ENCODE measurements at regions not wholly inside any gene's neighbourhood (a gene's known extent, or its start where the extent isn't known, plus 50 kb on each side); places are given as distances from the start of the nearest gene placed in this dataset.
"Not testable (repeated sequence)": the region's sequence is repeated elsewhere in the genome, so short reads cannot be mapped to it uniquely, and the experiment has no call there.

- no peak for DNase-seq (ENCODE audit: low read depth, low spot score)
These were observed 485.9 kb upstream of the DPP6 start for GRCh38 chr7:153566324-153566723.

DNA sequence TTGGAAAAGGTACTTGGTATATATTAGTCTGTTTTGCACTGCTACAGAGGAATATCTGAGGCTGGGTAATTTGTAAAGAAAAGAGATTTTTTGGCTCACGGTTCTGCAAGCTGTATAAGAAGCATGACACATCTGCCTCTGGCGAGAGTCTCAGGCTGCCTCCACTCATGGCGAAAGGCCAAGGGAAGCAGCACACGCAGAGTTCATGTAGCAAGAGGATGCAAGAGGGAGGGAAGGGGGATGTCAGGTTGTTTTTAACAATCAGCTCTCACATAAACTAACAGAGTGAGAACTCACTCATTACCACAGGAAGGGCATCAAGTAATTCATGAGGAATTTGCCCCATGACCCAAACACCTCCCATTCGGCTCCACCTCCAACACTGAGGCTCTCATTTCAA is 484.8 kb upstream of the DPP6 start:
- DNase-seq (ENCODE audit: low read depth, low spot score): no peak

More at GRCh38 chr7:153566324-153566723, 485.9 kb upstream of the DPP6 start:
- H3K27ac ChIP-seq: no peak overlapping the region

GRCh38 chr7:153569520-153569919 is 482.7 kb upstream of the DPP6 start:
- not testable (repeated sequence) for DNase-seq (ENCODE audit: low read depth, low spot score); H3K27ac ChIP-seq

More for the DNA sequence above, 484.8 kb upstream of the DPP6 start:
- no peak overlapping the region for H3K27ac ChIP-seq

GRCh38 chr7:153576096-153576495 is 476.1 kb upstream of the DPP6 start:
- DNase-seq (ENCODE audit: low read depth, low spot score): no peak
- no peak overlapping the region for H3K27ac ChIP-seq

- no peak overlapping the region for H3K27ac ChIP-seq
- no peak for DNase-seq (ENCODE audit: low read depth, low spot score)
These were observed 470.8 kb upstream of the DPP6 start for GRCh38 chr7:153581419-153581818.

- H3K27ac ChIP-seq: no peak overlapping the region
- DNase-seq (ENCODE audit: low read depth, low spot score): no peak
These were observed 468.1 kb upstream of the DPP6 start for GRCh38 chr7:153584132-153584531.

DNA sequence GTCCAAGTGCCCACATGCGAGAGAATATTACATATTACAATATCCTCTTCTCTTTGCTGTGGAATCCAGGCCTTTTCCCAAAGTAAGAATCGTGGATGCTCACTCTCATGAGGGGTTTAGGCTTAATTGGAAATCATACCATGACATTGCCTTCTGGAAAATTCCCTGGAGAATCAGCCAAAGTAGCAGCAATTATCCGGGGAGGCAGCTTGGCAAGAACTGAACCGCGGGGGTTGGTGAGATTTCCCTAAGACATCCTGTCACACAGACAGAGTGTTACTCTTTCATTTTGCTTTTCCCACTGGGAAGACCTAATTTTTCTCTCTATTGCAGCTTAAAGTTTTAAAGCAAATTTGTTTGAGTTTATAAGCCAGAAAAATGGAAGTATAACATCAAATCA is 463.6 kb upstream of the DPP6 start:
- no peak for DNase-seq (ENCODE audit: low read depth, low spot score)
- no peak overlapping the region for H3K27ac ChIP-seq

DNA sequence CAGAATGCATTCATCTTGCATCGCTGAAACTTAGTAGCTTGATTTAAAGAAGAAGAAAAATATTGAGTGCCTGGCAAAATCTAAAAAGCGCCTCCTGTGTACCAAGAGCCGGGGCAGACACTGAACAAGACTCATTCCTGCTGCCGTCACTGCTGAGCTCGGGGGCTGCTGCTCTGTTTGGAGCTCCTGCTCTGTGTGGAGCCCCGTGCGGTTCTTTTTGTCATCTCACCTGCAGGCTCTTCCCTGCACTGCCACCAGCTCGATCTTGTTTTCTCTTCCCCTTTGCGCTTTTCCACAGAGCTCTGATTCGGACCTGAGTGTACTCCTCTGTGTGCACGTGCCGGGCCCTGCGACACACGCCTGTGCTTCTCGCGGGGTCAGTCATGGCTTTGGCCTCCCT is 462.1 kb upstream of the DPP6 start:
- H3K27ac ChIP-seq: no peak overlapping the region
- no peak for DNase-seq (ENCODE audit: low read depth, low spot score)

DNA sequence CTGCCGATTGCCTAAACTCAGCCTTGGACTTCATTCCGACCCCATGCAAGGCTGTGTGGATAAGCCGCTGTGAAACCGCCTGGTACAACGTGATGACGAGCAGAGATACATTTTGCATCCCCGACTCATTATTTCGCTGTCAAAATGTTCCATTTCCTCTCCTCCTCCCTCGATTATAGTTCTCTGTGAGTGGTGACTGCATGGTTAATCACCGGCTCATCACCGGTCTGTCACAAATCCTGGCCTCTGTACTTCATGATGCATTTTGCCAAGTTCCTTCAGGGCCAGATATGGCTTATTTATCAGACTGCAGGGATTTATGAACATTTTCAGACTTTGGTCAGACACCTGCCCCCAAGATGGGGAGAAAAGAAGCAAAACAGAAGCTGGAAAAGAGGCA is 461.6 kb upstream of the DPP6 start:
- no peak for DNase-seq (ENCODE audit: low read depth, low spot score)
- no peak overlapping the region for H3K27ac ChIP-seq

- DNase-seq (ENCODE audit: low read depth, low spot score): no peak
These were observed 444.8 kb upstream of the DPP6 start for GRCh38 chr7:153607354-153607753.

DNA sequence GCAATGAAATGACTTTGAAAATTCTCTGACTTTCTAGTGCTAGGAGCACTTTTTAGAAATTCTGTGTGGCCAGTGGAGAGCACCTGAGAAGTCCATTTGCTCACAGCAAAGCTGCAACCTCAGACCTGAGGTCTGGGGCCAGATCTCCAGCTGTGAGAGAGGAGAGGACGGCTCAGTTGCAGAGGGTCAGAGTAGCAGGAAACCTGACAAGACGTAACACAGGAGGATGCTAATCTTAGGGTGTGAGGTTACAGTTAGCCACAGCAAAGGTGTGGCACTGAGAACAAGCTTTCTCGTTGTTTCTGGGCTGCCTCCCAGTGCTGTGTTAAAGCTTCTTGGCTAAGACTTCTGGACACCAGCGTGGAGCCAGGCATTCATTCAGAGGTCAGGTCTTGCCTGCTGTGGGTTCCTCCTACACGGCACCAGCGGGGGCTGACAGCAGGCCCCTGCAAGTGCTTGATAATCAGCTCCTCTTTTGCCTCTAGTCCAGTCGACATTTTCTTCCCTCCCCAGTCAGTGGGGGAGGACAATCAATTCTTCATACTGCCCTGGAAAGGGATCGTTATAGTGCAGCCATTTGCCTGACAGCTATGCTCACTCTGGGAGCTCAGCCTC is 435.4 kb upstream of the DPP6 start:
- DNase-seq (ENCODE audit: low read depth, low spot score): no peak
- H3K27ac ChIP-seq: no peak overlapping the region

More at GRCh38 chr7:153607354-153607753, 444.8 kb upstream of the DPP6 start:
- no peak overlapping the region for H3K27ac ChIP-seq

GRCh38 chr7:153627323-153627722 is 424.9 kb upstream of the DPP6 start:
- H3K27ac ChIP-seq: no peak overlapping the region
- DNase-seq (ENCODE audit: low read depth, low spot score): no peak

DNA sequence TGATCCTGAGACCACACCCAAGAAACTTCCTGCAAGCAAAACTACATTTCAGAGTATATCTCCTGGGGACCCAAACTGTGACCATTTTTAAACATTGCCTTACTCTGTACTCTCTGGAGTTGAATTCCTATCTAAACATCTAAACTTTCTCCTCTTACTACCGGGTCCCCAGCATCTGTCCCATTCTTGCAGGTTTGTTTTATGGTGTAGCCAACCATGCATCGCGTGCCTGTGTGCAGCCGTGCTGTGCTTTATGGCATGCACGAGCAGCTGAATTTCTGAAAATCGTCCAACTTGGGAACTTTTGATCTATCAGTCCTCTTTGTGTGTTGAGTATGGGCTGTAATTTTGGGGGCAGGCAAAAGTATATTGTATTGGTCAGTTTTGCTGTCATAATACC is 423.8 kb upstream of the DPP6 start:
- DNase-seq (ENCODE audit: low read depth, low spot score): no peak
- no peak overlapping the region for H3K27ac ChIP-seq

- no peak overlapping the region for H3K27ac ChIP-seq
- no peak for DNase-seq (ENCODE audit: low read depth, low spot score)
These were observed 423.4 kb upstream of the DPP6 start for GRCh38 chr7:153628825-153629224.

- H3K27ac ChIP-seq: no peak overlapping the region
- DNase-seq (ENCODE audit: low read depth, low spot score): no peak
These were observed 413.3 kb upstream of the DPP6 start for GRCh38 chr7:153638821-153639435.

GRCh38 chr7:153640586-153640985 is 411.6 kb upstream of the DPP6 start:
- H3K27ac ChIP-seq: no peak overlapping the region
- DNase-seq (ENCODE audit: low read depth, low spot score): no peak

DNA sequence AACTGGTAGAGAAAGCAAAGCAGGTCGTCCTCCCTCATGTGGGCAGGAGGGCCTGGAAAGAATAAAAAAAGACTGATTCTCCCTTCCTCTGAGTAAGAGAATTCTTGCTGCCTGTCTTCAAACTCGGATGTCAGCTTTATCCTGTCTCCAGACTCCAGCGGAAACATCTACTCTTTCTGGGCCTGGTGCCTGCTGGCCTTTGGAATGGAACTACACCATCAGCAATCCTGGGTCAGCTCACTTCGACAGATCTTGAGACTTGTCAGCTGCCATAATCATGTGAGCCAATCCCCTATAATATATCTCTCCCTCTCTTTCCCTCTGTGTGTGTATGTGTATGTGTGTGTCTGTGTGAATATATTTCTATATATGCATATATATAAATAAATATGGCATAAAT is 411.0 kb upstream of the DPP6 start:
- no peak overlapping the region for H3K27ac ChIP-seq
- DNase-seq (ENCODE audit: low read depth, low spot score): no peak

DNA sequence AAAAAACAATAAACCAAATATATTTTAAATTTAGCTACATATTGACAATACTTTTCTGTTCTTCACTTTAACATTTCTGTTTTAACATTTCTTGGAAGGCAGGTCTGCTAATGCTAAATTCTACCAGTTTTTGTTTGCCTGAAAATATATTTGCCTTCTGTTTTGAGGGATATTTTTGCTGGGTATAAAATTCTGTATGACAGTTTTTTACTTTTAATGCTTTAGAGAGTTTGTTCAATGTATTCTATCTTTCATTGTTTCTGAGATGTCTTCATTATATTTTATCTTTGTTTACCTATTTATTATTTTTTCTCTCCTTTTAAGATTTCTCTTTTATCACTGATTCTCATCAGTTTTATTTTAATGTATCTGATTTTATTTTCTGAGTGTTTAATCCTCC is 409.2 kb upstream of the DPP6 start:
- no peak overlapping the region for H3K27ac ChIP-seq
- no peak for DNase-seq (ENCODE audit: low read depth, low spot score)

DNA sequence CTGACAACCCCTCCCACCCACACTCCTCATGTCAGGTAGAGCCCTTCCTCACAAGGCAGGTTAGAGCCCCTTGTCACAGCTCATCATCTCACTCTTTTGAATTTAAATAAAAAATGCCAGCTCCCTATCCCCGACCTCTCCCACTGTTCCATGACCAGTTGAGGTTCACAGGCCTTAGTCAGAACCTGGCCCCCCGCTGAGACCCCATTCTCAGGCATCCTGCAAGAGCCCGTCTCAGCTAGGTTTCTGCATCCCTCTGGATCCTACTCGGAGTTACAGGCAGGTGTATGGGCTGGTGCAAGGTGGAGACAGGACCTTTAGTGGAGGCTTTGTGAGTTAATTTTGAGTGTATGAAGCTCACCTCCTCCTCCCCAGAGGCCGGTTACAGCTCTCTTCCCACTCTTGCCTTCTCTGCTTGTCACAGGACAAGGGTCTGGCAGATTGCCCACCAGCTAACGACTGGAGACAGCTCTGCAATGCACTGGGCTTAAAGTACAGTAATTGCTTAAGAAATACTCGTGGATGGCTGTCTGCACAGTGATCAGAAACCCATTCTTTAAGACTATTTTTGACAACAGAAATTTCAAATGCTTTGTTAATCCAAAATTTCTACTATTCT is 394.9 kb upstream of the DPP6 start:
- no peak for DNase-seq (ENCODE audit: low read depth, low spot score)
- no peak overlapping the region for H3K27ac ChIP-seq

DNA sequence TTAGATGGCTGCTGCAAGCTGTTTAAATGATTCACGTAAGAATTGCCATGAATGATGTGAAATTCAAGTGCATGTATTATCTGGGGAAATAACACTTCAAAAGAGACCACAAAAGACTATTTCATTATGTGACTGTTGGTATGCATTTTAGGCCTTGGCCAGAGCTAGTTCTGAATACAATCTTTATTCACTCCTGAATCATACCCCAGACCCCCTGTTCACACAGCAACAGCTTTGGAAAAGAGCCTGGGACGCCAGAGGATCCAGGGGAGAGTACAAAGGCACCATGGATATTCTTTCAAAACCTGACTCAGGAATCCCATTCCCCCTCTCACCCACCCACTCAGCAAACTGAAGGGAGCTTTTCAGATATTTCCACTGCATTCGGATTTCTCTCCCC is 377.1 kb upstream of the DPP6 start:
- no peak for DNase-seq (ENCODE audit: low read depth, low spot score)

GRCh38 chr7:153682628-153683027 is 369.6 kb upstream of the DPP6 start:
- H3K27ac ChIP-seq: no peak overlapping the region
- no peak for DNase-seq (ENCODE audit: low read depth, low spot score)

More for the DNA sequence above, 377.1 kb upstream of the DPP6 start:
- no peak overlapping the region for H3K27ac ChIP-seq

DNA sequence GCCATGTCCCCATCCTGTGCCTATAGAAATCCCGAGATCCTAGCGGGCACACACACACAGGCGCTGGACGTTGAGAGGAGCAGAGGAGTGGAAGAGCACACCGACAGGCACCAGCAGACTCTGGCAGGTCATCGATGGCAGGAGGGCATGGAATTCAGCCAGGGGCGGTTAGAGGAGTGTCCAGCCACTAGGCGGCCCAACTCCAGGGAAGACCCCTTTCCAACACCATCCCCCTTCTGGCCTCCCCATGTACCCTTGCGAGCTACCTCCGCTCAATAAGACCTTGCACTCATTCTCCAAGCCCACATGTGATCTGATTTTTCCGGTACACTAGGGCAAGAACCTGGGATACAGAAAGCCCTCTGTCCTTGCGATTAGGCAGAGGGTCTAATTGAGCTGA is 356.0 kb upstream of the DPP6 start:
- no peak overlapping the region for H3K27ac ChIP-seq
- no peak for DNase-seq (ENCODE audit: low read depth, low spot score)
